Neural cell (in vitro differentiated cells): ENCODE measurements at regions not wholly inside any gene's neighbourhood (a gene's known extent, or its start where the extent isn't known, plus 50 kb on each side); places are given as distances from the start of the nearest gene placed in this dataset.

Experiments used
- EZH2 ChIP-seq: fragments of 200-600, 300-800 bp; shearing (Covaris generic), sonication (generic); IDR thresholded peaks from 2 replicates; pipeline ENCODE4 v1.6.1; 2014; ENCODE audit warnings: antibody characterized with exemption, low read length, borderline replicate concordance, mild to moderate bottlenecking; ENCODE audit not compliant: insufficient read depth, poor library complexity, severe bottlenecking
- MXI1 ChIP-seq: fragments of 450-650 bp; conservative IDR thresholded peaks from 2 replicates; pipeline ENCODE4 v1.6.1; 2014; ENCODE audit warnings: antibody characterized with exemption, mild to moderate bottlenecking; ENCODE audit not compliant: poor library complexity, severe bottlenecking
- POLR2AphosphoS5 ChIP-seq: IDR thresholded peaks from 2 replicates; pipeline ENCODE4 v1.6.1; 2012
- RAD21 ChIP-seq: fragments of 450-650 bp; conservative IDR thresholded peaks from 2 replicates; pipeline ENCODE4 v1.6.1; 2014; ENCODE audit warnings: antibody characterized with exemption, mild to moderate bottlenecking, moderate library complexity
- SMC3 ChIP-seq: fragments of 450-650 bp; conservative IDR thresholded peaks from 2 replicates; pipeline ENCODE4 v1.6.1; 2014; ENCODE audit warnings: antibody characterized with exemption, mild to moderate bottlenecking, moderate library complexity; ENCODE audit not compliant: poor library complexity
- TAF1 ChIP-seq: IDR thresholded peaks from 2 replicates; pipeline ENCODE4 v1.6.1; 2012; ENCODE audit warnings: low read depth
- TF ChIP-seq, protein P1 (sequence below): fragments of 450-650 bp; IDR thresholded peaks from 2 replicates; pipeline ENCODE4 v1.5.1; 2014; ENCODE audit warnings: antibody characterized with exemption, mild to moderate bottlenecking, moderate library complexity; ENCODE audit not compliant: poor library complexity, severe bottlenecking
- TF ChIP-seq, protein P2 (sequence below): IDR thresholded peaks from 2 replicates; pipeline ENCODE4 v1.6.1; 2012; ENCODE audit warnings: borderline replicate concordance

DNA sequence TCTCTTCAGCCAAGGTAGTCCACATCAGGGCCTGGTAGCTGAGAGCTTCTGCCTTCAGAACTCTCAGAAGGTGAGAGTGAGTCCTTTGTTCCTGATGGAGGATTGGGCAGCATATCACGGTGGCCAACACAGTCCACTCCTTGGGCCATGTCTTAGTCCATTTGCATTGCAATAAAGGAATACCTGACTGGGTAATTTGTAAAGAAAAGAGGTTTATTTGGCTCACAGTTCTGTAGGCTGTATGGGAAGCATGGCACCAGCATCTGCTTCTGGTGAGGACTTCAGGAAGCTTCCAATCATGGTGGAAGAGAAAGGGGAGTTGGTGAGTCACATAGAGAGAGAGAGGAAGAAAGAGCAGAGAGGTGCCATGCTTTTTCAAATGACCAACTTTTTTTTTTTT is 98.8 kb downstream of the ADCYAP1 start:
- TF ChIP-seq, protein P1, sequence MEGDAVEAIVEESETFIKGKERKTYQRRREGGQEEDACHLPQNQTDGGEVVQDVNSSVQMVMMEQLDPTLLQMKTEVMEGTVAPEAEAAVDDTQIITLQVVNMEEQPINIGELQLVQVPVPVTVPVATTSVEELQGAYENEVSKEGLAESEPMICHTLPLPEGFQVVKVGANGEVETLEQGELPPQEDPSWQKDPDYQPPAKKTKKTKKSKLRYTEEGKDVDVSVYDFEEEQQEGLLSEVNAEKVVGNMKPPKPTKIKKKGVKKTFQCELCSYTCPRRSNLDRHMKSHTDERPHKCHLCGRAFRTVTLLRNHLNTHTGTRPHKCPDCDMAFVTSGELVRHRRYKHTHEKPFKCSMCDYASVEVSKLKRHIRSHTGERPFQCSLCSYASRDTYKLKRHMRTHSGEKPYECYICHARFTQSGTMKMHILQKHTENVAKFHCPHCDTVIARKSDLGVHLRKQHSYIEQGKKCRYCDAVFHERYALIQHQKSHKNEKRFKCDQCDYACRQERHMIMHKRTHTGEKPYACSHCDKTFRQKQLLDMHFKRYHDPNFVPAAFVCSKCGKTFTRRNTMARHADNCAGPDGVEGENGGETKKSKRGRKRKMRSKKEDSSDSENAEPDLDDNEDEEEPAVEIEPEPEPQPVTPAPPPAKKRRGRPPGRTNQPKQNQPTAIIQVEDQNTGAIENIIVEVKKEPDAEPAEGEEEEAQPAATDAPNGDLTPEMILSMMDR: no peak
- no peak for TF ChIP-seq SMC3
- TF ChIP-seq TAF1: no peak
- TF ChIP-seq, protein P2, sequence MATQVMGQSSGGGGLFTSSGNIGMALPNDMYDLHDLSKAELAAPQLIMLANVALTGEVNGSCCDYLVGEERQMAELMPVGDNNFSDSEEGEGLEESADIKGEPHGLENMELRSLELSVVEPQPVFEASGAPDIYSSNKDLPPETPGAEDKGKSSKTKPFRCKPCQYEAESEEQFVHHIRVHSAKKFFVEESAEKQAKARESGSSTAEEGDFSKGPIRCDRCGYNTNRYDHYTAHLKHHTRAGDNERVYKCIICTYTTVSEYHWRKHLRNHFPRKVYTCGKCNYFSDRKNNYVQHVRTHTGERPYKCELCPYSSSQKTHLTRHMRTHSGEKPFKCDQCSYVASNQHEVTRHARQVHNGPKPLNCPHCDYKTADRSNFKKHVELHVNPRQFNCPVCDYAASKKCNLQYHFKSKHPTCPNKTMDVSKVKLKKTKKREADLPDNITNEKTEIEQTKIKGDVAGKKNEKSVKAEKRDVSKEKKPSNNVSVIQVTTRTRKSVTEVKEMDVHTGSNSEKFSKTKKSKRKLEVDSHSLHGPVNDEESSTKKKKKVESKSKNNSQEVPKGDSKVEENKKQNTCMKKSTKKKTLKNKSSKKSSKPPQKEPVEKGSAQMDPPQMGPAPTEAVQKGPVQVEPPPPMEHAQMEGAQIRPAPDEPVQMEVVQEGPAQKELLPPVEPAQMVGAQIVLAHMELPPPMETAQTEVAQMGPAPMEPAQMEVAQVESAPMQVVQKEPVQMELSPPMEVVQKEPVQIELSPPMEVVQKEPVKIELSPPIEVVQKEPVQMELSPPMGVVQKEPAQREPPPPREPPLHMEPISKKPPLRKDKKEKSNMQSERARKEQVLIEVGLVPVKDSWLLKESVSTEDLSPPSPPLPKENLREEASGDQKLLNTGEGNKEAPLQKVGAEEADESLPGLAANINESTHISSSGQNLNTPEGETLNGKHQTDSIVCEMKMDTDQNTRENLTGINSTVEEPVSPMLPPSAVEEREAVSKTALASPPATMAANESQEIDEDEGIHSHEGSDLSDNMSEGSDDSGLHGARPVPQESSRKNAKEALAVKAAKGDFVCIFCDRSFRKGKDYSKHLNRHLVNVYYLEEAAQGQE: no peak
- TF ChIP-seq EZH2: no peak
- TF ChIP-seq MXI1: no peak
- TF ChIP-seq POLR2AphosphoS5: no peak
- TF ChIP-seq RAD21: no peak
